ENCODE measurements at regions not wholly inside any gene's neighbourhood (a gene's known extent, or its start where the extent isn't known, plus 50 kb on each side); places are given as distances from the start of the nearest gene placed in this dataset.
"Not testable (repeated sequence)": the region's sequence is repeated elsewhere in the genome, so short reads cannot be mapped to it uniquely, and the experiment has no call there.

DNA sequence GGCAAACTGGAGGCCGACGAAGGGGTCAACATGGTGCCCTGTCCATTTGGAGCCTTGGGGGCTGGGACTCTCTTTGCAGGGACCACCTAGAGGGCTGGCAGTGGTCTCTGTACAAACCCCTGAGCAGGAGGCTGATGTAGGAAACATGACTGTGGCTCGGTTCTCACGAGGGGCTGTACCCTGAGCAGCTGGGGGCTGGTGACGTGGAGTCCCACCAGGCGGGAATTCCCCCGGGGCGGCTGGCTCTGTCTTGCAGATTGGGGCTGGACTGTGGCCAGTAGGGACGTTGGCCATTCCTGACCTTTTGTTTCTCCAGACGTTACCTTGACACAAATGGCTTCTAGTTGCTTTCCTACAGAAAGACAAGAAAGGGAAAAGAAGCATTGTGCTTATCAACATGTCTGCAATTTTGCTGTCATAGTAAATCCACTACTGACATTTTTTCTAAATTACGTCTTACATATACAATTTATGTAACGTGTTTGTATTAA lies 115.6 kb upstream of the PRKX start:
- TF ChIP-seq CTCF (conservative IDR thresholded peaks at IDR 0.05; ENCODE audit: low read depth in 2 of 2); EZH2phosphoT487 (IDR thresholded peaks at IDR 0.05; ENCODE audit: unreplicated experiment); EZH2 (IDR thresholded peaks at IDR 0.05; ENCODE audit: low read depth, unreplicated experiment); CREB1 (CRISPR knock-in tag; IDR thresholded peaks at IDR 0.05; ENCODE audit: low read depth); POLR2AphosphoS5 (IDR thresholded peaks at IDR 0.05; ENCODE audit: low read depth); NANOG (IDR thresholded peaks at IDR 0.05; ENCODE audit: borderline replicate concordance); ZNF331 (CRISPR knock-in tag; IDR thresholded peaks at IDR 0.05; ENCODE audit: low read depth); JUNB (IDR thresholded peaks at IDR 0.05; ENCODE audit: unreplicated experiment); ZNF462 (CRISPR knock-in tag; IDR thresholded peaks at IDR 0.05); ETS1 (IDR thresholded peaks at IDR 0.05); ZNF114 (CRISPR knock-in tag; IDR thresholded peaks at IDR 0.05); STAT1 (IDR thresholded peaks at IDR 0.05; ENCODE audit: unreplicated experiment): not testable (repeated sequence)
- TF ChIP-seq, protein P1, sequence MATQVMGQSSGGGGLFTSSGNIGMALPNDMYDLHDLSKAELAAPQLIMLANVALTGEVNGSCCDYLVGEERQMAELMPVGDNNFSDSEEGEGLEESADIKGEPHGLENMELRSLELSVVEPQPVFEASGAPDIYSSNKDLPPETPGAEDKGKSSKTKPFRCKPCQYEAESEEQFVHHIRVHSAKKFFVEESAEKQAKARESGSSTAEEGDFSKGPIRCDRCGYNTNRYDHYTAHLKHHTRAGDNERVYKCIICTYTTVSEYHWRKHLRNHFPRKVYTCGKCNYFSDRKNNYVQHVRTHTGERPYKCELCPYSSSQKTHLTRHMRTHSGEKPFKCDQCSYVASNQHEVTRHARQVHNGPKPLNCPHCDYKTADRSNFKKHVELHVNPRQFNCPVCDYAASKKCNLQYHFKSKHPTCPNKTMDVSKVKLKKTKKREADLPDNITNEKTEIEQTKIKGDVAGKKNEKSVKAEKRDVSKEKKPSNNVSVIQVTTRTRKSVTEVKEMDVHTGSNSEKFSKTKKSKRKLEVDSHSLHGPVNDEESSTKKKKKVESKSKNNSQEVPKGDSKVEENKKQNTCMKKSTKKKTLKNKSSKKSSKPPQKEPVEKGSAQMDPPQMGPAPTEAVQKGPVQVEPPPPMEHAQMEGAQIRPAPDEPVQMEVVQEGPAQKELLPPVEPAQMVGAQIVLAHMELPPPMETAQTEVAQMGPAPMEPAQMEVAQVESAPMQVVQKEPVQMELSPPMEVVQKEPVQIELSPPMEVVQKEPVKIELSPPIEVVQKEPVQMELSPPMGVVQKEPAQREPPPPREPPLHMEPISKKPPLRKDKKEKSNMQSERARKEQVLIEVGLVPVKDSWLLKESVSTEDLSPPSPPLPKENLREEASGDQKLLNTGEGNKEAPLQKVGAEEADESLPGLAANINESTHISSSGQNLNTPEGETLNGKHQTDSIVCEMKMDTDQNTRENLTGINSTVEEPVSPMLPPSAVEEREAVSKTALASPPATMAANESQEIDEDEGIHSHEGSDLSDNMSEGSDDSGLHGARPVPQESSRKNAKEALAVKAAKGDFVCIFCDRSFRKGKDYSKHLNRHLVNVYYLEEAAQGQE (IDR thresholded peaks at IDR 0.05; ENCODE audit: unreplicated experiment): not testable (repeated sequence)
